ENCODE measurements at regions not wholly inside any gene's neighbourhood (a gene's known extent, or its start where the extent isn't known, plus 50 kb on each side); places are given as distances from the start of the nearest gene placed in this dataset.

DNA sequence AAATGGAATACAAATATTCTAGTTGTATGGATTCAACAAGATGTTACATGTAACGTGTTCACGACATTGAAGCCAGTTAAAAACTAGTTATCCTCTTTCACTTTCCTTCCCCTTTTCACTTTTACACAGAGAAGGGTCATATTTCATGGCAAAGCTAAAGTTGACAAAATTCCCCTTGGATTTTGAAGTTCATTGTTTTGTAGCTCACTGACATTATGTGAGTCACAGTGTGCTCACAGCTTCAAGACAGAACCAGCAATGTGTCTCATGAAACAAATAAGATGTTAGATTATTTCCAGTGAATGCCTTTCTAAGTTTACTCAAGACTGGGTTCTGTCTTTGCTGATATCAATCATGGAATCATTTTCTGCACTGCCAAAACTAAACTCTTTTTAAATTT lies 535.5 kb upstream of the GRIN3A start:
- TF ChIP-seq, protein P1, sequence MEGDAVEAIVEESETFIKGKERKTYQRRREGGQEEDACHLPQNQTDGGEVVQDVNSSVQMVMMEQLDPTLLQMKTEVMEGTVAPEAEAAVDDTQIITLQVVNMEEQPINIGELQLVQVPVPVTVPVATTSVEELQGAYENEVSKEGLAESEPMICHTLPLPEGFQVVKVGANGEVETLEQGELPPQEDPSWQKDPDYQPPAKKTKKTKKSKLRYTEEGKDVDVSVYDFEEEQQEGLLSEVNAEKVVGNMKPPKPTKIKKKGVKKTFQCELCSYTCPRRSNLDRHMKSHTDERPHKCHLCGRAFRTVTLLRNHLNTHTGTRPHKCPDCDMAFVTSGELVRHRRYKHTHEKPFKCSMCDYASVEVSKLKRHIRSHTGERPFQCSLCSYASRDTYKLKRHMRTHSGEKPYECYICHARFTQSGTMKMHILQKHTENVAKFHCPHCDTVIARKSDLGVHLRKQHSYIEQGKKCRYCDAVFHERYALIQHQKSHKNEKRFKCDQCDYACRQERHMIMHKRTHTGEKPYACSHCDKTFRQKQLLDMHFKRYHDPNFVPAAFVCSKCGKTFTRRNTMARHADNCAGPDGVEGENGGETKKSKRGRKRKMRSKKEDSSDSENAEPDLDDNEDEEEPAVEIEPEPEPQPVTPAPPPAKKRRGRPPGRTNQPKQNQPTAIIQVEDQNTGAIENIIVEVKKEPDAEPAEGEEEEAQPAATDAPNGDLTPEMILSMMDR (IDR thresholded peaks at IDR 0.05), result no peak
- TF ChIP-seq EZH2 (IDR thresholded peaks at IDR 0.05), result no peak

Data from neural progenitor cell (in vitro differentiated cells).